ENCODE measurements at regions not wholly inside any gene's neighbourhood (a gene's known extent, or its start where the extent isn't known, plus 50 kb on each side); places are given as distances from the start of the nearest gene placed in this dataset.

DNA sequence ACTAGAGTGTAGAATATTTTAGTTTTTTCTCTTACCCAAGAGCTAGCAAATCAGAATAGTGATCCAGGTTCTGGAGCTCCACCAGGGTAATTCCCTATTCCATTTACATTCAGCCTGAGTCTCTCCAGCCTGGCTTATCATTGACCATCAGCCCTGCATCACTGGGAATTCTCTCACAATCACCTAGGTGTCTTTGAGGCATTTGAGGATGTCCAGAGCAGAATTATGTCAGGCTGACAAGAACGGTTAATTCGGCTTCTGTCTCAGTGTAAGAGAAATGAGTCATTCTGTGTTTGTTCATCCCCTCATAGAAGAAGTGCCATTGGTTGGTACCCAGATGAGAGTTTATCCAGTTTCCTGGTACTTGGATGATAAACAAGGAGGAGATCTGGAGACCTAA, 180.5 kb downstream of the ZNF737 start:
- TF ChIP-seq TAF1 (IDR thresholded peaks at IDR 0.05; ENCODE audit: borderline replicate concordance, insufficient read depth, low read length) (no peak), SIN3A (IDR thresholded peaks at IDR 0.05; ENCODE audit: borderline replicate concordance, insufficient read depth, low read length) (no peak), POLR2AphosphoS5 (IDR thresholded peaks at IDR 0.05; ENCODE audit: low read depth, low read length) (no peak)
- TF ChIP-seq, protein P1, sequence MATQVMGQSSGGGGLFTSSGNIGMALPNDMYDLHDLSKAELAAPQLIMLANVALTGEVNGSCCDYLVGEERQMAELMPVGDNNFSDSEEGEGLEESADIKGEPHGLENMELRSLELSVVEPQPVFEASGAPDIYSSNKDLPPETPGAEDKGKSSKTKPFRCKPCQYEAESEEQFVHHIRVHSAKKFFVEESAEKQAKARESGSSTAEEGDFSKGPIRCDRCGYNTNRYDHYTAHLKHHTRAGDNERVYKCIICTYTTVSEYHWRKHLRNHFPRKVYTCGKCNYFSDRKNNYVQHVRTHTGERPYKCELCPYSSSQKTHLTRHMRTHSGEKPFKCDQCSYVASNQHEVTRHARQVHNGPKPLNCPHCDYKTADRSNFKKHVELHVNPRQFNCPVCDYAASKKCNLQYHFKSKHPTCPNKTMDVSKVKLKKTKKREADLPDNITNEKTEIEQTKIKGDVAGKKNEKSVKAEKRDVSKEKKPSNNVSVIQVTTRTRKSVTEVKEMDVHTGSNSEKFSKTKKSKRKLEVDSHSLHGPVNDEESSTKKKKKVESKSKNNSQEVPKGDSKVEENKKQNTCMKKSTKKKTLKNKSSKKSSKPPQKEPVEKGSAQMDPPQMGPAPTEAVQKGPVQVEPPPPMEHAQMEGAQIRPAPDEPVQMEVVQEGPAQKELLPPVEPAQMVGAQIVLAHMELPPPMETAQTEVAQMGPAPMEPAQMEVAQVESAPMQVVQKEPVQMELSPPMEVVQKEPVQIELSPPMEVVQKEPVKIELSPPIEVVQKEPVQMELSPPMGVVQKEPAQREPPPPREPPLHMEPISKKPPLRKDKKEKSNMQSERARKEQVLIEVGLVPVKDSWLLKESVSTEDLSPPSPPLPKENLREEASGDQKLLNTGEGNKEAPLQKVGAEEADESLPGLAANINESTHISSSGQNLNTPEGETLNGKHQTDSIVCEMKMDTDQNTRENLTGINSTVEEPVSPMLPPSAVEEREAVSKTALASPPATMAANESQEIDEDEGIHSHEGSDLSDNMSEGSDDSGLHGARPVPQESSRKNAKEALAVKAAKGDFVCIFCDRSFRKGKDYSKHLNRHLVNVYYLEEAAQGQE (IDR thresholded peaks at IDR 0.05; ENCODE audit: insufficient read depth in 1 of 2, low read depth in 2 of 2, low read length in 2 of 2), result no peak

Data from PFSK-1 (cell line).